NCI-H146 (cell line): ENCODE measurements at regions not wholly inside any gene's neighbourhood (a gene's known extent, or its start where the extent isn't known, plus 50 kb on each side); places are given as distances from the start of the nearest gene placed in this dataset.

Experiments
- DNase-seq: peaks from one replicate; lab custom pipeline; 2025; lab: John Stamatoyannopoulos, UW

DNA sequence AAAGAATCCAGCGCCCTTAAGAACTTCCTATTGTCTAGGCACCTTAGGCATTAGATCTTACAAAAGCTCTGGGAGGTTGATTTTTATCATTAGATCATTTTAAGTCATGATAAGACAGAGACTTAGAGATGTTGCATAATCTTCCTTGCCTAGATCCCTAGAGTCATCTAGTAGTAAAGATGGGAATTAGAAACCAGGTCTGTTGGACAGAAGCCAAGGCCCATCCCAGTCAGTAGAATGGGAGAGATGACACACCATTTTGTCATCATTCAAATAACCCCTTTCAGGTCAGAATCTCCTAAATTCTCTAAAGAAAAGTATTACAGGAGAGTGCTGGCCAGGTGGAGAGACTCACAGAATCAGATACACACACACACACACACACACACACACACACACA is 579.1 kb downstream of the BMP2 start:
- DNase-seq: no peak

DNA sequence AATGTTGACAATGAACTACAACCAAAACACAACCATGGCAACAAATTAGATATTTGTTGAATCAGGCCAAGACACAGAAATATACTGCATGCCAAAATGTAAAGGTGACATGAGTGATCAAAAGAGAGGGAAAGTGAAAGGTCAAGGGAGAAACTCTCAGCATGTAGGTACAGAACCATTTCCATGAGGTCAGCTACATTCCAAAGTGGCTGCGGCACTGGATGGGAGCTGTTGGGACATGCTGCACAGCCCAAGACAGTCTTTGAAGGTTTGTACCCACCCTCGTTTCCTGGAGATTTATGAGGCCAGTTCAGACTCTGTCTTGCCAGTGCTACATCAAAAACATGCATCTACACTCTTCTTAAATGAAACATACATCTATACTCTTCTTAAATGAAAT is 579.9 kb downstream of the BMP2 start:
- DNase-seq: no peak

DNA sequence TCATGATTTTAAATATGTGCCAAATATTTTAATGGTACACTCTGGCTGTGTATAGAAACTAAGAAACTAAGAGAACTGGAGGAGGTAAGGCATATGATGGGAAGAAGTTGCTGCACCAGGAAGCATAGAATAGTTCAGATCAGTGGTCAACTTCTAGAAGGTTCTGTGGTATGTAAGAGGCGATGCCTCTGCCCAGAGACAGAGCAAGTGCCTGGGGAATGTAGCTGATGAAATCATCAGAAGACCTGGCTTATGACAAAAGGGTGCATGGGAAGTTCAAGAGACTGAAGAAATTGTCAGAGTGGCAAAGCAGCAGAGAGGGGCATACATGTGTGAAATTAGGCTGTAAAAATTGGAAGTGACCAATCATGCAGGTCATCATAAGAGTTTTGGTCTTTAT is 580.8 kb downstream of the BMP2 start:
- DNase-seq: no peak

DNA sequence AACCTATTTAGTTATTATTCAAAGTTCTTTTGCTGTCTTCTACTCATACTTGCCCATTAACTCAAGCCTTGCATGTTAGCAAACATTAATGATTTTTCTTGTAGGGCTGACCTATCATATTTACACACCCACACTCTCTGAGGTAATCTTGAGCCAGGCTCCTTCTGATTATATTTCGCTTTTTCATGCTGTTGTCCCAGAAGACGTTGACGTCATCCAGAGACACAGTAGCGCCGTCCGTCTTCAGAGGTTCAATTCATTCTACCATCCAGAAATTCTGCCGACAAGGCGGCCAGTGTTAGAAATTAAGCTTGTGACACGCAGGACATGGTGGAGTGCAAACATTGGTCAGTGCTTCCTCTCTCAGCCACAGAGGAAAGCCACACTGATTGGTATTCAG is 584.7 kb downstream of the BMP2 start:
- DNase-seq: no peak

DNA sequence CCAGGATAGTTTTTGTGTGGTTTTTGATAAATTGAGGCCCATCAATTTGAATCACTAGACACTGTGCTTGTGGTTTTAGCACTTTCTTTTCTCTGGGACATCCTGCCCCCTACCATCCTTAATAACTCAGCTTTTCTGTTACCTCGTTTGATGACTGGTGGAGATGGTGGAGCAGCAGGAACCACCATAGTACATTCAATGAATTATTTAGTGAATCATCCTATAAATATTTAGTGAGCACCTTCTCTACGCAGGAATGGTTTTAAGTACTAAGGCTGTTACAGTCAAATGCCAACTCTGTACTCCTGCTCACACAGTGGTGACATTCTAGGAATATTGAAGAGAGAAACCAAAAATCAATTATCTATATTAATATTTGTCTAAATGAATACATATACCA is 585.2 kb downstream of the HAO1 start:
- no peak for DNase-seq

DNA sequence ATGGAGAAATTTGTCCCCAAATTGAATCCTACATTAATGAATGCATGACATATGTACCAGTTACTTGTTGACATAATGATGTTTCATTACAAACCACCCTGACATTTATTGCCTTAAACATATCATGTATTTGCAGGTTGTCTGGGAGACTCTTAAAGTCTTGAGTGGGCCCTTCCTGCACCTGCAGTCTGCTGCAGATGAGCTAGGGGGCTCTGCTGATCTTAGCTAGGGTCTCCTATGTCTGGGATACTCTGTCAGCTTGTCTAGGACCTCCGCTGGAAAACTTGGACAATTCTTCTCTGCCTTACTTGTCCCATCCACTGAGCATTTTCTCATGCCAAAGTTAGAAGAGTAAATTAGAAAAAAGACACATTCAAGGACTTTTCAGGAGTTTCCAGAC is 581.6 kb downstream of the HAO1 start:
- DNase-seq: peak; percentile 13

DNA sequence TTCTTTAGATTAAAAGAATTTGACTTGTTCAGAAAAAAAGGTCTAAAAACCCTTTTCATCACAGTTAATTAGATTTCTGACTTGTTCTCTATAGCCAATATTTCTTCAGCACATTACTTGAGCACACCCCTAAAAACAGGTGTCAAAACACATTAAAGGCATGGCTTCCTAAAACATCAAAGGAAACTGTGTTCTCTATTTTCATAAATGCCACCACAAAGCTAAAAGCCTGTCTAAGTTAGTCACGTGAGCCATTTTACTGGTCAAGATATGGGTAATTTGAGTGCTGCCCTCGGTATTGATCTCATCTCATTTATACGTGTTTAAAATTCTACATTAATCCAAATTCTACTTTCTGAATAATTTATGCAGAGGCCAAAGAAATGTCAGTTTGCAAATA is 580.5 kb downstream of the HAO1 start:
- no peak for DNase-seq

DNA sequence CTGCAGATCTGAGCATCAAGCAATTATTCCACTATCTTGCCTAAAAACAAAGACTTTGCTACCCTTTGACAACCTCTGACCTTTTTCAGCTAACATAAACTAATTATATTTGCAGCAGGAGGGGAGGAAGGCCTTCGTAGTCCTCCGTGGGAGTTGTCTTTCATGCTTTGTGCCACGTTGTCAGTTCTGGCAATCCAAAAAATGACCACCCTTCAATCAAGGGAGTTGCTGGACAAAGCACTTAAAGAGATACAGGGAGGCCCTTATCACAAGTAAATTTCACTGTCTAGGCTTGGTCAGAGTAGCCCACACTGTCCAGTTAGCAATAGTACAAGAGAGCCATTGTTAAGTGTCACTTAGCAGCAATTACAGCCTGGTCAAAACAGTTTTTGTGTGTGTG is 578.9 kb downstream of the HAO1 start:
- peak; percentile 93 for DNase-seq

DNA sequence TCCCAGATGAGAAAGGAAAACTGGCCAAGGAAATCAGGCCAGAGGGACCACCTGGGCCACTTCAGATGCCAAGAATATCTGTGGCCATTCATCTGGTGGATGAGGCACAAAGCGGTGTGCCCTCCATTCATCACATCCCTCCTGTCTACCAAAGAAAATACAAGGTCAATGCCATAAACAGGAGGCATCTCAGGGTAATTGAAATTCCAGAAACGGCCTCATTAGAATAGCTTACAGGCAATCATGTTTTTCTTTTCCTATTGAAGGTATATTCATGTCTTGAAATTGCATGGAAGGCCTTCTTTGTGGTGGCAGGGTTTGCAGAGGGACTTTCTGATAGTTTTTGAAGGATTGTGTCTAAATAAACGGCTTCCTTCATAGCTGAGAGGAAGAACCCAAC is 578.3 kb downstream of the HAO1 start:
- DNase-seq: peak; percentile 43

DNA sequence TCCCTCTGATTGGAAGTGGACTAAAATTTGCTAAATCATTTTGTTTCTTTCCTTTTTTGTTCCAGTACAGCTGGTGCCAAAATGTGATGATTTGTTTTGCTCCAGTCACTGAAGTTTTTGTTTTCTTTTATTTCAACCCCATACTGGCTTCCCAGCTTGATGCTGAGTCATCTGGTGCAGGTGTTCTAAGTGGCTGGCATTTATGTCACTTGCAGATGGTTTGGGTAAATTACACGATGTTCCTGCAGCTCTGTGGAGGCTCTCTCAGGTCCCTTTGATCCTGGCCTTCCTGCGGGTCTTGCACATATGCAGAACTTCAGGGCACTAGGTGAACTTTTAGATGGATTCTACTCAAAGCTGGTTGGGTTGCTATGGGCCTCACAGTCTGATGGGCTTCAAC is 577.7 kb downstream of the HAO1 start:
- peak; percentile 94 for DNase-seq

DNA sequence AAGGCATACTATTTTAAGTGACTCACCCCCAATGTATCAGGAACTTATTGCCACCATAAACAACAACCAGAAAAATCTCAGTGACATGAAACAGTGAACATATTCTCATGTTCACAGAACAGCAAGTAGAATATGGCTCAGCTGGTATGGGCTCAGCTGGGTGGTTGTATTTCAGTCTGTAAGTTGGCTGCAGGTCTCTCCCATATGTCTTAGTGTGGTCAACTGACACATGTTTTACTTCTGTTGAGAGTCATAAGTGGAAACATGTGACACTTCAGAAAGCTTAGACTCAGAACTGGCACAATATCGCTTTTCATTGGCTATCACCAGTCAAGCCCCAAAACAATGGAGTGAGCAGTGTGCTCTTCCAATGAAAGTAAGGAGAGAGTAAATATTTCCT is 574.1 kb downstream of the HAO1 start:
- DNase-seq: no peak

DNA sequence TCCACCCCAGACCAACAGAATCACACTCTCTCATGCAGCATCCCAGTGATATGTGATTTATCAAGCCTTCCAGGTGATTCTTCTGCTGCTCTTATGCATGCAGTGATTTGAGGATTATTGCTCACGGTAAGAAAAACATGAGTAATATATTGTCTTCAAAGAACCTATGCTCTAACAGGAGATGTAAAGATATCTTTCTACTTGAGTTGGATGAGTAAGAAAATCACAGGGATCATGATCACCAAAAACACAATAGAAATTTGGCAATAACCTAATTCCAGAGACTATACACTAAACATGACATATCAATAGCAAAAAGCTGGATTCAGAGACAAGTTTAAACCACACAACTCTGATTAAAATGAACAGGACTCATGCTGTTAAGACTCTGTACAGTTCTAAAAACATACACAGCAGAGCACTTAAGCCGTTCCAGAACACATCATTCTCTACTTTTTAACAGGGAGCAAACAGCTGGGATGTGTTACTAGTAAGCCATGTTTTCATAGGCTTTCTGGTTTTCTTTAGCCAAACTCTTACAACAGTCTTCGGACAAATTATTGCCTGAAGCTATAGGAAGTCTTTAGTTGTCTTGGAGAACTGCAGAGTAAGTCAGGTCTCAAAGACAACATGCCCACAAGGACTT is 568.6 kb downstream of the HAO1 start:
- DNase-seq: no peak

DNA sequence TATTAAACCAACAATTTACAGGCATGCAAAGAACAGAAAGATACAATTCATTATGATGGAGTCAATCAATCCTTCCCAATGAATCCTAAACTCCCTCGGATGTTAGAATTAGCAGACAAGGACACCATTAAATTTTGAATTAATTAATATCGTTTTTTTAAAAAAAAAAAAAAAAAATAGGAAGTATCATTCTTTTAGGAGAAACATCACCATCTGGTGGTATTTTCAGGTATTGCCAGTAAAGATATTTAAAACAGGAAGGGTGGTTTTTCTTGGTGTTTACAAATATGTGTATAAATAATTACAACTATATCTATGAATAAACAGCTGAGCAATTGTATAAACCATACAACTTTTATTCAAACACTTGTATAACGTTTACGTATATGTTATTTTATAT is 564.4 kb downstream of the HAO1 start:
- peak; percentile 48 for DNase-seq

DNA sequence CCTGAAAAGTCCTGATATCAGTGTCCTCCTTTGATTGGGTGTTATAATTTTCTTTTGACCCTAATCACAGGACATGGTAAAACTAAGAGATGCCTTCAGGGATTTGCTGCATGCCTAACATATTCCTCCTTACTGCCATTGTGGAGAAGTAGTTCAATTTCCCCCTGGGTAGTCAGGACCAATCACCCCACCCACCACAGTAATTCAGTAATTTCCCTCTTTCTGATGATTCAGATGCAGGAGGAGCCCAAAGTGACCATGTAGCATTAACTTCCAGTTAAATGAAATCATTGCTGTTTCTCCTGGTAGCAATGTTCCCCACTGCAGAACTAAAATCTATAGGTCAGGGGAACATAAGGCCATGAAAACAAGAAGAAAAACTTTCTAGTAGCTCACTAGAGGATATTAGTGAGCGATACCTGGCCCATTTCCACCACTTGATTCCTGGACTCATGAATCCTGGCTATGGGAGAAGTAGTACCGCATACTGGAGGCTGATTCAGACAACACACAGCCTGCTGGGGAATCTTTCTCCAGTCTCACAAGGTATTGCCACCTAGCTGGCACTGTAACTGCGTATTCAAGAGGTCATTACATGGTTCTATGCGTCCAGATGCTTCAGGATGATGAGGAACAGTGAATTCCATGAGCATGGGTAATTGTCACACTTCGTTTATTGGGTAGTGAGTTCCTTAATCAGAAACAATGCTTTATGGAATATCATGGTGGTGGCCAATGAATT is 561.2 kb downstream of the HAO1 start:
- no peak for DNase-seq

DNA sequence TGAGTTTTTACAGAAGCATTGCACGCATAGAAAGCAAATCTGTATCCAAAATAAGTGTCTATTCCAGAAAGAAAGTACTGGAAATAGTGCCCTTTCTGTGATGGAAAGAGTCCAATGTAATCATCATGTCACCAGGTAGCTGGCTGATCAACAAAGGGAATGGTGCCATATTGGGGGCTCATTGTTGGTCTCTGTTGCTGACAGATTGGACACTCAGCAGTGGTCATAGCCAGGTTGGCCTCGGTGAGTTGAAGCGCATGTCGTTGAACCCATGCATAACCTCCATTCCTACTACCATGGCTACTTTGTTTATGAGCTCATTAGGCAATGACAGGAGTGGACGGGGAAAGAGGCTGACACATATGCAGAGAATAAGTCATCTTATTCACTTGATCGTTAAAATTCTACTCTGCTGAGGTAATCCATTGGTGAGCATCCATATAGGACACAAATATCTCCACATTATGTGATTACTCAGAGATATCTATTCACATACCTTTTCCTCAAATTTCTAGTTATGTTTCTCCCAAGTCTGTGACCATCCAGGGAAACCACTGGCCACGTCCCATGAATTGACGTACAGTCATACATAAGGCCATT is 560.5 kb downstream of the HAO1 start:
- no peak for DNase-seq

DNA sequence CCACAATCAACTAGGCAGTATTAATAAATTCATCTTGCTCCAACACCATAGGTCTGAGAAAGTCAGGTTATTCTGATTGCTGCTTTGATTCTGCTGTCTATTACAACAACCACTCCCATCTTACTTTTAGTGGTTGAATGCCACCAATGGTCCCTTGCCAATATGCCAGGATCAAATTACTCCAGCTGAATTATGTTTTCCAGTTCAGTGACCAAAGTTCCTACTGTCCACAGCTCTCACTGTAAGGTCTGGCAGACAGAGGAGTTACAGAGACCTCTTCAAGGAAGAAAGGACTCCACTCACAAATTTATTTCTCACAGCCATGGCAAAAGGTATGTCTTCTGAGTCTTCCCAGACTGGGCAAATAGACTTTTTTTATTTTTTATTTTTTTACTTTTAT is 557.0 kb downstream of the HAO1 start:
- DNase-seq: peak; percentile 10

DNA sequence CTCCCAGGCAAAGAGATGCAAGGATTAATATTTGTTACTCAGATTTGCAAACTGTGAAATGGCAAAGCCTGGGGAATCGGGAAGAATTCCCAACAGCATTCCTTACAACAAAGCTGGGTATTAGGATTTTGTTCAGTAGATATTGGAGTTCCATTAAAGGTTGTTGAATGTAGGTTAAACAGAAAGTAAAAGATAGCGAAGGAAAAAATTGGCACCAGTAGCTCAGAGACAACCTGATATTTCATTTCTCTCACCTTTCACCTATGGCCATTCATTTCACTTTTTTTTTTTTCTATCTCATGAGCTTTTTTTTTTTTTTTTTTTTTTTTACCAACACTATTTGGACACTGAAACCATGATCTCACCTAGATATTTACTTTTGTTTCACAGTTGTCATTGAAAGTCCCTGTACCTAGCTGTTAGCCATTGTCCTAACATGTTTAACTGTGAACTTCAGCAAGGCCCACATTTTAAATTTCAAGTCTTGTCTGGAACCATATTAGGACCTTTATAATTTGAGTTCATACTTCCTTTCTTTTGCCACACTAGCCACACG is 552.5 kb downstream of the HAO1 start:
- peak; percentile 34 for DNase-seq

DNA sequence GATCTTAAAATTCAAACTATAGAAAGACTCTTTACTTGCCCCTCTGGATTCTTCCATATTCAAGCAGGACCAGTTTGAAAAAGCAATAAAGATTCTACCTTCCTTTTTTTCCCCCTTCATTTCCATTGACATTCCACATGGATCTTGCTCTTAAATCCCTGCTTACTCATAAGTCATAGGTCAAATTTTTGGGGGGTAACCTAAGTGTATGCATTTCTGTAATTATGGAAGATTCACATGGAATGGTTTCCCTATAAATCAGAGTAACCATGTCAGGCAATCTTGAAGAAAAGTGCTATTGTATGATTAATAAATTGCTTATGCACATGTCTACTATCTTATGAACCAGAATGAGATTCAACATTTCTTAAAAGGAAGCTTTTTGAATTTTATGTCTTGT is 551.0 kb downstream of the HAO1 start:
- DNase-seq: no peak

DNA sequence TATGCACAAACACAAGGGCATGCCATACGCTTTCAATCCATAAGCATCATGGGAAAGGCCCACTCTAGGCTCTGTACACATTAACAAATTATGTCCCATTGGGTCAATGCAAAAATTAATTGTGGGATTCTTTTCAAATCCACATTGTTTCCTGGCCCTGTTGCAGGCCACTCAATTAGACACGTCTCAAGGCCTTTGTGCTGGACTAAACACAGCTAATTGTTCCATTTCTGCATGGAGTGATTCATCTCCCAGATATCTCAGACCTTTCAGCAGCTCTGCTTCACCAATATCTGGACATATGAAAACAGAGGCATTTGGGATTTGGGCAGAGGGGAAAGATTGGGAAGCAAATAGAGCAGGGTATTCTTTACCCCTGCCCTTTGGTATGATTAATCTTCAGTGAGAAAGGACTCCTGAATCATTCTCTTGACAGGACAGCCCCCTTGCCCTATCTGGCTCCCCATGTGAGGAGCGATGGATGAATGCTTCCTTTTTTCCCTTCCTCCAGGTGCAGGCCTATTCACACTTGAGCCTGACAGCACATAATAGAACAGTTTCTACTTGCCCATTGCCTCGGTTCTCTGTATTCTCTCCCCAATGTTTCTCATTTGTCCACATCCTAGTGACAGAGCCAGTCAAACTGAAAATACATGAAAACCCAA is 547.6 kb downstream of the HAO1 start:
- peak; percentile 63 for DNase-seq

DNA sequence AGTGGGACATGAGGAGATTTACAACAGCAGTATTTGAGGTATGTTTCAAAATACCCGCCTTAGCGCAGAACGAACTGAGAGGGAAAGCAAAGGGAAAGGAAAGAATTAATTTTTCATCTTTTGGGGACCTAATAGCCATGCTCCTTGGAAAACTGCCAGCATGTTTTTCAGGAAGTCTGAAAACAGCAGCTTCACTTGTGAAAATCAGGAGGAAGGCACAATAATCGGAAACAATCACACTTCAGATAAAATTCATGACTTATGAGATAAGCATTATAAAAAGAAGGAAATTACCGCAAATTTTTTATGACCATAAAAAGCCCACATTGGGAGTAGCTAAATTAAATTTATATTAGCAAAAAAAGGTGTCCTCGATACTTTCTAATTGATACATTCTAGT is 541.1 kb downstream of the HAO1 start:
- DNase-seq: no peak

DNA sequence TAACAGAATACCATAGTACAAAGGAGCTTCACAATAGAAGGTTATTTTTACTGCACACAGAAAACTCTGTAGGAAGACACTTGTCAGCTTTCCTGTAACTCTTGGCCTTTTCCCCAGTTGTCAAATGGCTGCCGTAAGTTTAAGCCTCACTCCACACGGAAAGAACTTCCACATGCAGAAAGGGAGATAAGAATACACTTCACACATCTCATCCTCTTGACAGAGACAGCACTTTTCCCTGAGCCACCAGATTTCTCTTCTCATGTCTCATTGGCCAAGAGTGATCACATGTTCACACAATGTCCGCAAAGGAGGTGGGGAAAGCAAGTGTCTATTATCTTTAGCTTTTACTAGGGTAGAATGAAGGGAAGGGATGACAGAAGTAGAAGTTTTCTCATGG is 540.7 kb downstream of the HAO1 start:
- DNase-seq: no peak

DNA sequence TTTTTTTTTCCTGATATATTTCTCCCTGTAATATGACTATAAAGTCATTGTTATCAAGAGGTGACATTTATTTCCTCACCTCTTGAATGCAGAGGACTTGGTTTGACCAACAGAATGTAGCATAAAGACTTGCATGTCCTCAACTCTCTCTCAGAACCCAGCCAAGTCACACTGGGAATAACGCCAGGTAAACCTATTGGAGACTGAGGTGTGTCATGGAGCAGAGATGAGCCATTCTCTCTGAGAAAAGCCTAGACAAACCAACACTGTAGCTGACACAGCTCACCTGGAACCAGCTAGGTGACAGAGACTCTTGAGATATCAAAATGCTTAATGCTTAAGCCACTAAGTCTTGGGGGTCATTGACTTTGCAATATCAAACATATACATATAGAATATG is 533.6 kb downstream of the HAO1 start:
- DNase-seq: no peak

DNA sequence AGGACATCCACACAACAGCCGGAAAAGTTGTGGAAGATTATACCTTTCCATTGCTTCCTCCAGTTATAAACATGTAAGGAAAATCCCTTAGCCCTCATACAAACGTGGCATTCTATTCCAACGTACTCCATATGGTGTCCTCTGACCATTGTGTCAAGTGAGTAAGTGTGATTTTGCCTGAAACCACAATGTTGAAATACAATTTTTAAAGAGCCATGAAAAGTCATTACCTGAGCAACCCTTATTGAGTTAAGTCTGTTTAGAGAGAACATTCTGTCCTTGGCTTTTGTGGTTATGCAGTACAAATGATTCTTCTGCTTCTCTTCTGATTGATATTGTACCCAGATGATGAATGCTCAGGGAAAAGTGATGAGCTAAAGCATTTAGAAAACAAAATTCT is 530.1 kb downstream of the HAO1 start:
- DNase-seq: no peak
